ENCODE measurements at regions not wholly inside any gene's neighbourhood (a gene's known extent, or its start where the extent isn't known, plus 50 kb on each side); places are given as distances from the start of the nearest gene placed in this dataset.
A peak's percentile ranks its signal among the peaks of the same experiment; 100 is the strongest.

GRCh38 chr1:88068407-88068960, 615.6 kb upstream of the PKN2 start:
- Histone ChIP-seq H3K27me3 (no peaks in the 10 kb centered on the region), H3K36me3 (no peaks in the 10 kb centered on the region), H3K4me1 (no peaks in the 10 kb centered on the region), H3K27ac (no peak overlapping the region), H3K9me3 (no peaks in the 10 kb centered on the region), H3K4me3 (no peak overlapping the region)
- ATAC-seq (no peak), DNase-seq (no peak)
- in situ Hi-C loops (cut with MboI; ENCODE audit: low sequenced_read_pairs in 4 of 4) = no loop called here
- no peak for TF ChIP-seq POLR2A (IDR thresholded peaks at IDR 0.05)
- no peak for TF ChIP-seq CTCF (IDR thresholded peaks at IDR 0.05 in 4 of 5, conservative IDR thresholded peaks at IDR 0.05 in 1 of 5)
- intact Hi-C loops (cut with DNase I; ENCODE audit: low total_unique reads) = loop anchor here (10.0 kb wide), 1 partner anchor 774 kb away; no protein-coding TSS in a partner anchor

- Histone ChIP-seq H3K27ac (no peak overlapping the region), H3K4me3 (no peak overlapping the region), H3K27me3 (no peaks in the 10 kb centered on the region), H3K4me1 (no peaks in the 10 kb centered on the region), H3K36me3 (no peaks in the 10 kb centered on the region), H3K9me3 (no peaks in the 10 kb centered on the region)
- DNase-seq (no peak), ATAC-seq (no peak)
- in situ Hi-C loops (cut with MboI; ENCODE audit: low sequenced_read_pairs in 4 of 4) = no loop called here
- intact Hi-C loops (cut with DNase I; ENCODE audit: low total_unique reads) = no loop called here
- TF ChIP-seq POLR2A (IDR thresholded peaks at IDR 0.05) (no peak), CTCF (IDR thresholded peaks at IDR 0.05 in 4 of 5, conservative IDR thresholded peaks at IDR 0.05 in 1 of 5) (no peak)
These were observed 613.1 kb upstream of the PKN2 start for GRCh38 chr1:88070956-88071355.

- Histone ChIP-seq H3K9me3 (no peaks in the 10 kb centered on the region), H3K4me1 (no peaks in the 10 kb centered on the region), H3K27me3 (no peaks in the 10 kb centered on the region), H3K36me3 (no peaks in the 10 kb centered on the region), H3K4me3 (no peak overlapping the region), H3K27ac (no peak overlapping the region)
- ATAC-seq = no peak
- intact Hi-C loops (cut with DNase I; ENCODE audit: low total_unique reads) (no loop called here), in situ Hi-C loops (cut with MboI; ENCODE audit: low sequenced_read_pairs in 4 of 4) (no loop called here)
- no peak for TF ChIP-seq CTCF (IDR thresholded peaks at IDR 0.05 in 4 of 5, conservative IDR thresholded peaks at IDR 0.05 in 1 of 5)
- no peak for DNase-seq
These were observed 609.4 kb upstream of the PKN2 start for GRCh38 chr1:88074661-88075060.

GRCh38 chr1:88075813-88076212, 608.3 kb upstream of the PKN2 start:
- Histone ChIP-seq H3K27ac (no peak overlapping the region), H3K4me1 (no peaks in the 10 kb centered on the region), H3K27me3 (no peaks in the 10 kb centered on the region), H3K9me3 (no peaks in the 10 kb centered on the region), H3K36me3 (no peaks in the 10 kb centered on the region), H3K4me3 (no peak overlapping the region)
- DNase-seq = no peak
- in situ Hi-C loops (cut with MboI; ENCODE audit: low sequenced_read_pairs in 4 of 4) (no loop called here), intact Hi-C loops (cut with DNase I; ENCODE audit: low total_unique reads) (no loop called here)
- ATAC-seq = no peak
- TF ChIP-seq POLR2A (IDR thresholded peaks at IDR 0.05) = no peak
- TF ChIP-seq CTCF (IDR thresholded peaks at IDR 0.05 in 4 of 5, conservative IDR thresholded peaks at IDR 0.05 in 1 of 5) = no peak

- H3K27me3 ChIP-seq = no peaks in the 10 kb centered on the region
- no peaks in the 10 kb centered on the region for H3K9me3 ChIP-seq
- H3K36me3 ChIP-seq = no peaks in the 10 kb centered on the region
- TF ChIP-seq POLR2A (IDR thresholded peaks at IDR 0.05) (no peak), CTCF (IDR thresholded peaks at IDR 0.05 in 4 of 5, conservative IDR thresholded peaks at IDR 0.05 in 1 of 5) (peak in 1 of 5 experiments; percentile 26)
- no peak overlapping the region for H3K4me3 ChIP-seq
- no peaks in the 10 kb centered on the region for H3K4me1 ChIP-seq
- H3K27ac ChIP-seq = no peak overlapping the region
- ATAC-seq (no peak), DNase-seq (no peak)
- in situ Hi-C loops (cut with MboI; ENCODE audit: low sequenced_read_pairs in 4 of 4) = no loop called here
- intact Hi-C loops (cut with DNase I; ENCODE audit: low total_unique reads) = no loop called here
These were observed 605.0 kb upstream of the PKN2 start for GRCh38 chr1:88079036-88079435.

Data from gastrocnemius medialis (tissue), 4 donors.